Activated naive CD4-positive, alpha-beta T cell treated with anti-CD3 and anti-CD28 coated beads, Interleukin-2, amount 10 ng/mL, durations not matched to agents 7 days and 5 days (primary cell): ENCODE measurements at regions not wholly inside any gene's neighbourhood (a gene's known extent, or its start where the extent isn't known, plus 50 kb on each side); places are given as distances from the start of the nearest gene placed in this dataset.

Experiments
- CTCF ChIA-PET: fragments of 350-600 bp; sonication (Branson Sonifier 250); formaldehyde crosslinking; loops from one replicate; lab custom pipeline; 2021; ENCODE audit warnings: antibody characterized with exemption; lab: Charles Lee
- DNase-seq: peaks from one replicate; pipeline ENCODE4 v3.0.0-alpha.2; 2020
- H3K27ac Mint-ChIP-seq: one replicate; pipeline ENCODE4 v1.8.0; 2021; ENCODE audit warnings: mild to moderate bottlenecking, moderate library complexity, mixed read lengths
- H3K27me3 Mint-ChIP-seq: one replicate; pipeline ENCODE4 v1.8.0; 2021; ENCODE audit warnings: mild to moderate bottlenecking, mixed read lengths
- H3K36me3 Mint-ChIP-seq: one replicate; pipeline ENCODE4 v1.8.0; 2021; ENCODE audit warnings: mixed read lengths
- H3K4me1 Mint-ChIP-seq: one replicate; pipeline ENCODE4 v1.8.0; 2021; ENCODE audit warnings: mixed read lengths
- H3K4me3 Mint-ChIP-seq: one replicate; pipeline ENCODE4 v1.8.0; 2021; ENCODE audit warnings: mild to moderate bottlenecking, moderate library complexity, mixed read lengths
- H3K9me3 Mint-ChIP-seq: one replicate; pipeline ENCODE4 v1.8.0; 2021; ENCODE audit warnings: mixed read lengths

GRCh38 chr11:120040151-120040840 is 97.6 kb downstream of the TRIM29 start:
- Mint-ChIP-seq H3K4me3 (no peak overlapping the region), H3K27ac (no peak overlapping the region), H3K9me3 (no peaks in the 10 kb centered on the region), H3K27me3 (peaks cover 4% of the 10 kb centered on the region), H3K36me3 (no peaks in the 10 kb centered on the region), H3K4me1 (no peaks in the 10 kb centered on the region)
- DNase-seq: no peak
- CTCF ChIA-PET: no interaction called here

- no peaks in the 10 kb centered on the region for H3K4me1 Mint-ChIP-seq
- H3K4me3 Mint-ChIP-seq: no peak overlapping the region
- H3K9me3 Mint-ChIP-seq: no peaks in the 10 kb centered on the region
- H3K27me3 Mint-ChIP-seq: peaks cover 4% of the 10 kb centered on the region
- no peak overlapping the region for H3K27ac Mint-ChIP-seq
- CTCF ChIA-PET: no interaction called here
- DNase-seq: no peak
- H3K36me3 Mint-ChIP-seq: no peaks in the 10 kb centered on the region
Measured at GRCh38 chr11:120039039-120039438, 98.9 kb downstream of the TRIM29 start.

GRCh38 chr11:120037111-120037510 is 100.8 kb downstream of the TRIM29 start:
- Mint-ChIP-seq H3K27ac (no peak overlapping the region), H3K4me1 (no peaks in the 10 kb centered on the region), H3K9me3 (no peaks in the 10 kb centered on the region), H3K27me3 (peaks cover 4% of the 10 kb centered on the region), H3K36me3 (no peaks in the 10 kb centered on the region), H3K4me3 (no peak overlapping the region)
- CTCF ChIA-PET: no interaction called here
- DNase-seq: no peak

GRCh38 chr11:120035756-120036155 is 102.2 kb downstream of the TRIM29 start:
- Mint-ChIP-seq H3K4me3 (no peak overlapping the region), H3K4me1 (no peaks in the 10 kb centered on the region), H3K36me3 (no peaks in the 10 kb centered on the region), H3K9me3 (no peaks in the 10 kb centered on the region), H3K27ac (no peak overlapping the region), H3K27me3 (peaks cover 8% of the 10 kb centered on the region)
- CTCF ChIA-PET: no interaction called here
- DNase-seq: no peak

- Mint-ChIP-seq H3K4me3 (no peak overlapping the region), H3K9me3 (no peaks in the 10 kb centered on the region), H3K27ac (no peak overlapping the region), H3K27me3 (peaks cover 4% of the 10 kb centered on the region), H3K36me3 (no peaks in the 10 kb centered on the region), H3K4me1 (no peaks in the 10 kb centered on the region)
- CTCF ChIA-PET: no interaction called here
- no peak for DNase-seq
Measured at GRCh38 chr11:120034881-120035630, 102.9 kb downstream of the TRIM29 start.

GRCh38 chr11:120034176-120034875 is 103.6 kb downstream of the TRIM29 start:
- no peak overlapping the region for H3K27ac Mint-ChIP-seq
- H3K4me3 Mint-ChIP-seq: no peak overlapping the region
- H3K36me3 Mint-ChIP-seq: no peaks in the 10 kb centered on the region
- CTCF ChIA-PET: no interaction called here
- H3K4me1 Mint-ChIP-seq: no peaks in the 10 kb centered on the region
- H3K27me3 Mint-ChIP-seq: peaks cover 4% of the 10 kb centered on the region
- DNase-seq: no peak
- no peaks in the 10 kb centered on the region for H3K9me3 Mint-ChIP-seq

GRCh38 chr11:120032766-120033390 is 105.0 kb downstream of the TRIM29 start:
- H3K36me3 Mint-ChIP-seq: no peaks in the 10 kb centered on the region
- H3K4me1 Mint-ChIP-seq: no peaks in the 10 kb centered on the region
- DNase-seq: no peak
- H3K4me3 Mint-ChIP-seq: no peak overlapping the region
- no peaks in the 10 kb centered on the region for H3K9me3 Mint-ChIP-seq
- peaks cover 4% of the 10 kb centered on the region for H3K27me3 Mint-ChIP-seq
- H3K27ac Mint-ChIP-seq: no peak overlapping the region
- CTCF ChIA-PET: no interaction called here

GRCh38 chr11:120031612-120032600 is 106.0 kb downstream of the TRIM29 start:
- CTCF ChIA-PET: no interaction called here
- no peaks in the 10 kb centered on the region for H3K36me3 Mint-ChIP-seq
- no peak overlapping the region for H3K4me3 Mint-ChIP-seq
- H3K9me3 Mint-ChIP-seq: no peaks in the 10 kb centered on the region
- no peak overlapping the region for H3K27ac Mint-ChIP-seq
- no peaks in the 10 kb centered on the region for H3K4me1 Mint-ChIP-seq
- H3K27me3 Mint-ChIP-seq: peaks cover 4% of the 10 kb centered on the region
- no peak for DNase-seq

- CTCF ChIA-PET: no interaction called here
- peaks cover 4% of the 10 kb centered on the region for H3K27me3 Mint-ChIP-seq
- no peaks in the 10 kb centered on the region for H3K36me3 Mint-ChIP-seq
- no peaks in the 10 kb centered on the region for H3K4me1 Mint-ChIP-seq
- DNase-seq: no peak
- H3K27ac Mint-ChIP-seq: no peak overlapping the region
- H3K9me3 Mint-ChIP-seq: no peaks in the 10 kb centered on the region
- H3K4me3 Mint-ChIP-seq: no peak overlapping the region
Measured at GRCh38 chr11:120031156-120031555, 106.8 kb downstream of the TRIM29 start.

GRCh38 chr11:120030411-120030810 is 107.5 kb downstream of the TRIM29 start:
- CTCF ChIA-PET: no interaction called here
- H3K9me3 Mint-ChIP-seq: no peaks in the 10 kb centered on the region
- H3K36me3 Mint-ChIP-seq: no peaks in the 10 kb centered on the region
- no peaks in the 10 kb centered on the region for H3K4me1 Mint-ChIP-seq
- H3K27me3 Mint-ChIP-seq: peaks cover 4% of the 10 kb centered on the region
- no peak overlapping the region for H3K27ac Mint-ChIP-seq
- DNase-seq: no peak
- H3K4me3 Mint-ChIP-seq: no peak overlapping the region

- Mint-ChIP-seq H3K4me3 (no peak overlapping the region), H3K4me1 (no peaks in the 10 kb centered on the region), H3K36me3 (no peaks in the 10 kb centered on the region), H3K27ac (no peak overlapping the region), H3K27me3 (peaks cover 4% of the 10 kb centered on the region), H3K9me3 (no peaks in the 10 kb centered on the region)
- CTCF ChIA-PET: no interaction called here
- DNase-seq: no peak
Measured at GRCh38 chr11:120029321-120029720, 108.6 kb downstream of the TRIM29 start.

GRCh38 chr11:120028897-120029258 is 109.0 kb downstream of the TRIM29 start:
- Mint-ChIP-seq H3K9me3 (no peaks in the 10 kb centered on the region), H3K27ac (no peak overlapping the region)

GRCh38 chr11:120028181-120028896 is 109.6 kb downstream of the TRIM29 start:
- H3K27me3 Mint-ChIP-seq: peaks cover 7% of the 10 kb centered on the region
- H3K36me3 Mint-ChIP-seq: no peaks in the 10 kb centered on the region
- no peaks in the 10 kb centered on the region for H3K9me3 Mint-ChIP-seq
- CTCF ChIA-PET: interaction anchor here (0.9 kb wide), 1 partner anchor 299 kb away, joined by 3 read pairs; no protein-coding TSS in a partner anchor
- no peak for DNase-seq
- no peaks in the 10 kb centered on the region for H3K4me1 Mint-ChIP-seq
- no peak overlapping the region for H3K27ac Mint-ChIP-seq
- no peak overlapping the region for H3K4me3 Mint-ChIP-seq

More at GRCh38 chr11:120028897-120029258, 109.0 kb downstream of the TRIM29 start:
- no peak overlapping the region for H3K4me3 Mint-ChIP-seq
- peaks cover 4% of the 10 kb centered on the region for H3K27me3 Mint-ChIP-seq
- no peak for DNase-seq
- CTCF ChIA-PET: interaction anchor here (0.9 kb wide), 1 partner anchor 299 kb away, joined by 3 read pairs; no protein-coding TSS in a partner anchor
- H3K36me3 Mint-ChIP-seq: no peaks in the 10 kb centered on the region
- H3K4me1 Mint-ChIP-seq: no peaks in the 10 kb centered on the region
